ENCODE measurements at regions not wholly inside any gene's neighbourhood (a gene's known extent, or its start where the extent isn't known, plus 50 kb on each side); places are given as distances from the start of the nearest gene placed in this dataset.

DNA sequence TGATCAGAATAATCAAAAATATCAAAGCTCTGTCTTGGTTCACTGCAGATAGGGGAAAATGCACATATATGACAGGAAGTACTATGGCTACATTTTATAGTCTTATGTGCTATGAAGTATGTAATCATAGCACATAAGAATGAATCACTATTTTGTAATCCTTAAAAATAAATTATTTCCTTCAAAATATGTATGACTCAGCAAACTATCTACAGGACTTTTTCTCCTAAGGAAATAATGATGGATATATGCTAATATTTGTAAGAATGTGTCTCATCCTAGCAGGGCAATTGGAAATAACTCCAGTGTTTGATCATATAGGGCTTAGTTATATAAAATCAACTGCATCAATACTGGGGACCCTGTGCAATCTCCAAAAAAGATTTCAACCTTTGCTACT lies 85.1 kb downstream of the SLC24A2 start:
- Mint-ChIP-seq H3K4me1 (ENCODE audit: insufficient read depth, unreplicated experiment) (no peaks in the 10 kb centered on the region), H3K27ac (ENCODE audit: low read depth, unreplicated experiment) (no peak overlapping the region), H3K36me3 (ENCODE audit: insufficient read depth, unreplicated experiment) (no peaks in the 10 kb centered on the region), H3K27me3 (ENCODE audit: insufficient read depth, unreplicated experiment) (peaks cover 23% of the 10 kb centered on the region), H3K9me3 (ENCODE audit: unreplicated experiment) (no peaks in the 10 kb centered on the region), H3K4me3 (ENCODE audit: unreplicated experiment) (no peak overlapping the region)
- ChIA-PET CTCF (no interaction called here), POLR2A (no interaction called here)
- TF ChIP-seq, protein P1, sequence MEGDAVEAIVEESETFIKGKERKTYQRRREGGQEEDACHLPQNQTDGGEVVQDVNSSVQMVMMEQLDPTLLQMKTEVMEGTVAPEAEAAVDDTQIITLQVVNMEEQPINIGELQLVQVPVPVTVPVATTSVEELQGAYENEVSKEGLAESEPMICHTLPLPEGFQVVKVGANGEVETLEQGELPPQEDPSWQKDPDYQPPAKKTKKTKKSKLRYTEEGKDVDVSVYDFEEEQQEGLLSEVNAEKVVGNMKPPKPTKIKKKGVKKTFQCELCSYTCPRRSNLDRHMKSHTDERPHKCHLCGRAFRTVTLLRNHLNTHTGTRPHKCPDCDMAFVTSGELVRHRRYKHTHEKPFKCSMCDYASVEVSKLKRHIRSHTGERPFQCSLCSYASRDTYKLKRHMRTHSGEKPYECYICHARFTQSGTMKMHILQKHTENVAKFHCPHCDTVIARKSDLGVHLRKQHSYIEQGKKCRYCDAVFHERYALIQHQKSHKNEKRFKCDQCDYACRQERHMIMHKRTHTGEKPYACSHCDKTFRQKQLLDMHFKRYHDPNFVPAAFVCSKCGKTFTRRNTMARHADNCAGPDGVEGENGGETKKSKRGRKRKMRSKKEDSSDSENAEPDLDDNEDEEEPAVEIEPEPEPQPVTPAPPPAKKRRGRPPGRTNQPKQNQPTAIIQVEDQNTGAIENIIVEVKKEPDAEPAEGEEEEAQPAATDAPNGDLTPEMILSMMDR (IDR thresholded peaks at IDR 0.05; ENCODE audit: unreplicated experiment), result no peak
- intact Hi-C loops (cut with micrococcal nuclease), result no loop called here
- no peak for DNase-seq (ENCODE audit: unreplicated experiment)
- no TSS peak for BruUV-seq (replicated peaks)

DNA sequence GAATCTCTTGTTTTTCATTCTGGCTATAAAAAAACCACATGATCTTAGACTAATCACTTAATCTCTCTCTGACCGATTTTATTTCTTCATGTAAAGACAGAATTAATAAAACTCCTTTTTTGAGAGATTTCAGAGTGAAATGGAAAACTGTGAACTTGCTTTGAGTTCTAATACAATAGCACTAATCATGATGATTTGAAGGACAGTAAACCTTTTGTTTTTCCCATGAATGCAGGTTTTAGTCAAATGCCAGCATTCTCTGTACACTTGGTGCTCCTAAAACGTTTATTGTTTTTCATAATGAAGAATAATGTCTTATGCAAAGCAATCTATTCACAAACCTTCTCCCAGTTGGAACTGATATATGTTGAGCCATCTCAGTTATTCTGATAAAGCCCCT lies 86.8 kb downstream of the SLC24A2 start:
- Mint-ChIP-seq H3K4me3 (ENCODE audit: unreplicated experiment) (no peak overlapping the region), H3K4me1 (ENCODE audit: insufficient read depth, unreplicated experiment) (no peaks in the 10 kb centered on the region), H3K27me3 (ENCODE audit: insufficient read depth, unreplicated experiment) (peaks cover 30% of the 10 kb centered on the region), H3K9me3 (ENCODE audit: unreplicated experiment) (no peaks in the 10 kb centered on the region), H3K36me3 (ENCODE audit: insufficient read depth, unreplicated experiment) (no peaks in the 10 kb centered on the region), H3K27ac (ENCODE audit: low read depth, unreplicated experiment) (no peak overlapping the region)
- POLR2A ChIA-PET, result no interaction called here
- intact Hi-C loops (cut with micrococcal nuclease), result no loop called here
- CTCF ChIA-PET, result no interaction called here
- no peak for DNase-seq (ENCODE audit: unreplicated experiment)
- TF ChIP-seq, protein P1 (IDR thresholded peaks at IDR 0.05; ENCODE audit: unreplicated experiment), result no peak
- no TSS peak for BruUV-seq (replicated peaks)

DNA sequence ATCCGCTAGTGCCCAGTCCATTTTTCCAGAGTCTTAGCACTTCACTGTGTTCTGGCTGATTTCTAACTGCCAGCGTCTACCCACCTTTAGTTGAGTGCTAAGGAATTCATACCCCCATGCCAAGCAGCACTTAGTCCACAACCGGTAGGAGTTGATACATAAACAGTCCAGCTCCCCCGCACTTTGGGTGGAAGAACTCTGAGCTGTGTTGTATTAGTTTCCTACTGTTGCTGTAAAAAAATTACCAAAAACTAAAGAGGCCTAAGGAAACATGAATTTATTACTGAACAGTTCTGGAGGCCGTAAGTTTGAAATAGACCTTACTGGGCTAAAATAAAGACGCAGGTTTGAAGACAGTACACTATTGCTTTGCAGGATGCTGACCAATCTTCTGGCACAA lies 87.6 kb downstream of the SLC24A2 start:
- Mint-ChIP-seq H3K4me3 (ENCODE audit: unreplicated experiment) (no peak overlapping the region), H3K27me3 (ENCODE audit: insufficient read depth, unreplicated experiment) (peaks cover 30% of the 10 kb centered on the region), H3K36me3 (ENCODE audit: insufficient read depth, unreplicated experiment) (no peaks in the 10 kb centered on the region), H3K9me3 (ENCODE audit: unreplicated experiment) (no peaks in the 10 kb centered on the region), H3K27ac (ENCODE audit: low read depth, unreplicated experiment) (no peak overlapping the region), H3K4me1 (ENCODE audit: insufficient read depth, unreplicated experiment) (no peaks in the 10 kb centered on the region)
- POLR2A ChIA-PET, result interaction anchor here (0.6 to 1.0 kb wide), 2 partner anchors 32 to 653 kb away, joined by 3 read pairs; no protein-coding TSS in a partner anchor
- TF ChIP-seq, protein P1 (IDR thresholded peaks at IDR 0.05; ENCODE audit: unreplicated experiment), result no peak
- DNase-seq (ENCODE audit: unreplicated experiment), result no peak
- CTCF ChIA-PET, result no interaction called here
- no TSS peak for BruUV-seq (replicated peaks)
- intact Hi-C loops (cut with micrococcal nuclease), result no loop called here

DNA sequence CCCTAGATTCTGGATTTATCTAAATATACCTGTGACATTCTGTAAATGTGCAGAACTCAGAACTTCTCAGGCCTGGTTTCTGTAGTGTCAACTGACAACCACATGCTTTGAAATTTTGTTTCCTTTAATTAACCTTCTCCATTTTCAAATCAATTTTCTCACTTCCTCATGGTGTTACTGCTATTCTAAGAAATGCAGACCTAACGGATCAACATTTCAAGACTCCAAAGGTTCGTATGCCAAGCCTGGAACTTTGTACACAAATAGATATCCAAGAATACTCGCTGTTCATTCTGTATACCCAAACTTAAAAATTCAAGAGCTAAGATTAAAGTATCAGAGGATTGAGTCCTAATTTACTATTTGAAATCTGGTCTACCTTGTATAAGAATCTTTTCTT lies 88.1 kb downstream of the SLC24A2 start:
- intact Hi-C loops (cut with micrococcal nuclease), result no loop called here
- TF ChIP-seq, protein P1 (IDR thresholded peaks at IDR 0.05; ENCODE audit: unreplicated experiment), result no peak
- ChIA-PET POLR2A (interaction anchor here (1.0 kb wide), 1 partner anchor 32 kb away, joined by 3 read pairs; no protein-coding TSS in a partner anchor), CTCF (no interaction called here)
- Mint-ChIP-seq H3K27me3 (ENCODE audit: insufficient read depth, unreplicated experiment) (peaks cover 30% of the 10 kb centered on the region), H3K9me3 (ENCODE audit: unreplicated experiment) (no peaks in the 10 kb centered on the region), H3K4me1 (ENCODE audit: insufficient read depth, unreplicated experiment) (no peaks in the 10 kb centered on the region), H3K27ac (ENCODE audit: low read depth, unreplicated experiment) (no peak overlapping the region), H3K36me3 (ENCODE audit: insufficient read depth, unreplicated experiment) (no peaks in the 10 kb centered on the region), H3K4me3 (ENCODE audit: unreplicated experiment) (no peak overlapping the region)
- BruUV-seq (replicated peaks), result no TSS peak
- no peak for DNase-seq (ENCODE audit: unreplicated experiment)
